ENCODE measurements at regions not wholly inside any gene's neighbourhood (a gene's known extent, or its start where the extent isn't known, plus 50 kb on each side); places are given as distances from the start of the nearest gene placed in this dataset.

GRCh38 chr20:53834062-53834442 lies 236.3 kb downstream of the BCAS1 start:
- TF ChIP-seq CTCF (IDR thresholded peaks at IDR 0.05; ENCODE audit: low read depth, low read length, poor library complexity, severe bottlenecking) (no peak), EZH2phosphoT487 (IDR thresholded peaks at IDR 0.05; ENCODE audit: borderline replicate concordance, low read length) (no peak)

Data from DOHH2 (cell line).